ENCODE measurements at regions not wholly inside any gene's neighbourhood (a gene's known extent, or its start where the extent isn't known, plus 50 kb on each side); places are given as distances from the start of the nearest gene placed in this dataset.

DNA sequence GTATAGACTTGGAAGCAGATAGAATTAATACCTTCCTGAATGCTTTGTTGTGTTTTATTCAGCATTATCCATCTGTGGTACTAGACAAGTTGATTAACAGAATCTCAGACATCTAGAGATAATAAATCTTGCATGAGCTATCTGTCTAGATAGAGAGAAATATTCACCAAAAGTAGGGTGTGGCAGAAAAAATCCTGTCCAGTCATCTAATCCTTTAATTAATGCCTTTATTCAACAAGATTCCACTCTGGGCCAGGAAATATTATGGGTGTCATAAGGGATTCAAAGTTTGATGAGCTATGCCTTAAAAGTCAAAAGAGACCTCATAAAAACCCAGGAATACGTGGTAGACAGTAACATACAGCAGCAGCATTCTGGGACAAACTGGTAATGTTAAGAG, 601.2 kb downstream of the LMO4 start:
- TF ChIP-seq, protein P1, sequence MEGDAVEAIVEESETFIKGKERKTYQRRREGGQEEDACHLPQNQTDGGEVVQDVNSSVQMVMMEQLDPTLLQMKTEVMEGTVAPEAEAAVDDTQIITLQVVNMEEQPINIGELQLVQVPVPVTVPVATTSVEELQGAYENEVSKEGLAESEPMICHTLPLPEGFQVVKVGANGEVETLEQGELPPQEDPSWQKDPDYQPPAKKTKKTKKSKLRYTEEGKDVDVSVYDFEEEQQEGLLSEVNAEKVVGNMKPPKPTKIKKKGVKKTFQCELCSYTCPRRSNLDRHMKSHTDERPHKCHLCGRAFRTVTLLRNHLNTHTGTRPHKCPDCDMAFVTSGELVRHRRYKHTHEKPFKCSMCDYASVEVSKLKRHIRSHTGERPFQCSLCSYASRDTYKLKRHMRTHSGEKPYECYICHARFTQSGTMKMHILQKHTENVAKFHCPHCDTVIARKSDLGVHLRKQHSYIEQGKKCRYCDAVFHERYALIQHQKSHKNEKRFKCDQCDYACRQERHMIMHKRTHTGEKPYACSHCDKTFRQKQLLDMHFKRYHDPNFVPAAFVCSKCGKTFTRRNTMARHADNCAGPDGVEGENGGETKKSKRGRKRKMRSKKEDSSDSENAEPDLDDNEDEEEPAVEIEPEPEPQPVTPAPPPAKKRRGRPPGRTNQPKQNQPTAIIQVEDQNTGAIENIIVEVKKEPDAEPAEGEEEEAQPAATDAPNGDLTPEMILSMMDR (IDR thresholded peaks at IDR 0.05) = no peak
- TF ChIP-seq JUN (CRISPR knock-in tag; IDR thresholded peaks at IDR 0.05) = no peak
- no peak for TF ChIP-seq ZNF263 (CRISPR knock-in tag; IDR thresholded peaks at IDR 0.05; ENCODE audit: low read depth)
- no peak for TF ChIP-seq TCF7 (CRISPR knock-in tag; IDR thresholded peaks at IDR 0.05; ENCODE audit: low read depth)
- TF ChIP-seq, protein P2, sequence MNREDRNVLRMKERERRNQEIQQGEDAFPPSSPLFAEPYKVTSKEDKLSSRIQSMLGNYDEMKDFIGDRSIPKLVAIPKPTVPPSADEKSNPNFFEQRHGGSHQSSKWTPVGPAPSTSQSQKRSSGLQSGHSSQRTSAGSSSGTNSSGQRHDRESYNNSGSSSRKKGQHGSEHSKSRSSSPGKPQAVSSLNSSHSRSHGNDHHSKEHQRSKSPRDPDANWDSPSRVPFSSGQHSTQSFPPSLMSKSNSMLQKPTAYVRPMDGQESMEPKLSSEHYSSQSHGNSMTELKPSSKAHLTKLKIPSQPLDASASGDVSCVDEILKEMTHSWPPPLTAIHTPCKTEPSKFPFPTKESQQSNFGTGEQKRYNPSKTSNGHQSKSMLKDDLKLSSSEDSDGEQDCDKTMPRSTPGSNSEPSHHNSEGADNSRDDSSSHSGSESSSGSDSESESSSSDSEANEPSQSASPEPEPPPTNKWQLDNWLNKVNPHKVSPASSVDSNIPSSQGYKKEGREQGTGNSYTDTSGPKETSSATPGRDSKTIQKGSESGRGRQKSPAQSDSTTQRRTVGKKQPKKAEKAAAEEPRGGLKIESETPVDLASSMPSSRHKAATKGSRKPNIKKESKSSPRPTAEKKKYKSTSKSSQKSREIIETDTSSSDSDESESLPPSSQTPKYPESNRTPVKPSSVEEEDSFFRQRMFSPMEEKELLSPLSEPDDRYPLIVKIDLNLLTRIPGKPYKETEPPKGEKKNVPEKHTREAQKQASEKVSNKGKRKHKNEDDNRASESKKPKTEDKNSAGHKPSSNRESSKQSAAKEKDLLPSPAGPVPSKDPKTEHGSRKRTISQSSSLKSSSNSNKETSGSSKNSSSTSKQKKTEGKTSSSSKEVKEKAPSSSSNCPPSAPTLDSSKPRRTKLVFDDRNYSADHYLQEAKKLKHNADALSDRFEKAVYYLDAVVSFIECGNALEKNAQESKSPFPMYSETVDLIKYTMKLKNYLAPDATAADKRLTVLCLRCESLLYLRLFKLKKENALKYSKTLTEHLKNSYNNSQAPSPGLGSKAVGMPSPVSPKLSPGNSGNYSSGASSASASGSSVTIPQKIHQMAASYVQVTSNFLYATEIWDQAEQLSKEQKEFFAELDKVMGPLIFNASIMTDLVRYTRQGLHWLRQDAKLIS (CRISPR knock-in tag; IDR thresholded peaks at IDR 0.05; ENCODE audit: borderline replicate concordance) = no peak
- TF ChIP-seq, protein P3, sequence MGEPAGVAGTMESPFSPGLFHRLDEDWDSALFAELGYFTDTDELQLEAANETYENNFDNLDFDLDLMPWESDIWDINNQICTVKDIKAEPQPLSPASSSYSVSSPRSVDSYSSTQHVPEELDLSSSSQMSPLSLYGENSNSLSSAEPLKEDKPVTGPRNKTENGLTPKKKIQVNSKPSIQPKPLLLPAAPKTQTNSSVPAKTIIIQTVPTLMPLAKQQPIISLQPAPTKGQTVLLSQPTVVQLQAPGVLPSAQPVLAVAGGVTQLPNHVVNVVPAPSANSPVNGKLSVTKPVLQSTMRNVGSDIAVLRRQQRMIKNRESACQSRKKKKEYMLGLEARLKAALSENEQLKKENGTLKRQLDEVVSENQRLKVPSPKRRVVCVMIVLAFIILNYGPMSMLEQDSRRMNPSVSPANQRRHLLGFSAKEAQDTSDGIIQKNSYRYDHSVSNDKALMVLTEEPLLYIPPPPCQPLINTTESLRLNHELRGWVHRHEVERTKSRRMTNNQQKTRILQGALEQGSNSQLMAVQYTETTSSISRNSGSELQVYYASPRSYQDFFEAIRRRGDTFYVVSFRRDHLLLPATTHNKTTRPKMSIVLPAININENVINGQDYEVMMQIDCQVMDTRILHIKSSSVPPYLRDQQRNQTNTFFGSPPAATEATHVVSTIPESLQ (CRISPR knock-in tag; IDR thresholded peaks at IDR 0.05) = no peak
- TF ChIP-seq ETV6 (CRISPR knock-in tag; IDR thresholded peaks at IDR 0.05) = no peak
- TF ChIP-seq, protein P4, sequence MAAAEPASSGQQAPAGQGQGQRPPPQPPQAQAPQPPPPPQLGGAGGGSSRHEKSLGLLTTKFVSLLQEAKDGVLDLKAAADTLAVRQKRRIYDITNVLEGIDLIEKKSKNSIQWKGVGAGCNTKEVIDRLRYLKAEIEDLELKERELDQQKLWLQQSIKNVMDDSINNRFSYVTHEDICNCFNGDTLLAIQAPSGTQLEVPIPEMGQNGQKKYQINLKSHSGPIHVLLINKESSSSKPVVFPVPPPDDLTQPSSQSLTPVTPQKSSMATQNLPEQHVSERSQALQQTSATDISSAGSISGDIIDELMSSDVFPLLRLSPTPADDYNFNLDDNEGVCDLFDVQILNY (CRISPR knock-in tag; IDR thresholded peaks at IDR 0.05) = no peak
- TF ChIP-seq ESRRA (CRISPR knock-in tag; IDR thresholded peaks at IDR 0.05; ENCODE audit: borderline replicate concordance) = no peak
- no peak for TF ChIP-seq FOXJ3 (CRISPR knock-in tag; IDR thresholded peaks at IDR 0.05; ENCODE audit: borderline replicate concordance)
